HCT116 (cell line): ENCODE measurements at regions not wholly inside any gene's neighbourhood (a gene's known extent, or its start where the extent isn't known, plus 50 kb on each side); places are given as distances from the start of the nearest gene placed in this dataset.

Experiments
- ATAC-seq: fragments of 200-7000 bp; cut with Tn5 transposase; 2 replicates; pipeline ENCODE4 v1.9.1; 2020; ENCODE audit warnings: mild to moderate bottlenecking, moderate library complexity
- BruUV-seq: library from RNA; stranded (reverse); fragments of 400-500 nt; replicated peaks from 2 replicates; lab custom pipeline; 2021; lab: Mats Ljungman, UMichigan
- CTCF ChIA-PET: fragments of 300-600 bp; sonication (Branson Sonifier 250); formaldehyde crosslinking; loops from one replicate; lab custom pipeline; 2021; ENCODE audit warnings: antibody characterized with exemption; lab: Charles Lee
- POLR2A ChIA-PET: fragments of 300-600, 350-600 bp; sonication (Branson Sonifier 250); formaldehyde crosslinking; loops from one replicate; lab custom pipeline; 2021; ENCODE audit warnings: antibody characterized with exemption; lab: Charles Lee
- RAD21 ChIA-PET, 2 experiments: fragments of 300-600 bp; sonication (Branson Sonifier 250); formaldehyde crosslinking; loops; one replicate each; lab custom pipeline; 2023; ENCODE audit warnings: low total read pairs in 2 of 2; ENCODE audit not compliant: uncharacterized antibody in 2 of 2, unreplicated experiment in 2 of 2, low non-redundant PET in 1 of 2; lab: Charles Lee
- DNase-seq: peaks from one replicate; pipeline ENCODE4 v3.0.0-alpha.2; 2010; ENCODE audit warnings: low read depth, low spot score
- H2AFZ ChIP-seq: fragments of 200-600 bp; shearing (Covaris generic), sonication (generic); 2 replicates; pipeline ENCODE4 v1.6.1; 2017; ENCODE audit warnings: low read depth, mixed run types, mixed read lengths, antibody characterized with exemption, low read length; ENCODE audit not compliant: poor library complexity, severe bottlenecking
- H3K27ac ChIP-seq: 2 replicates; pipeline ENCODE4 v1.5.1; 2012; ENCODE audit warnings: low read depth, low read length
- H3K27me3 ChIP-seq: fragments of 200-600 bp; sonication (generic); 2 replicates; pipeline ENCODE4 v1.6.1; 2016; ENCODE audit warnings: mixed run types, low read length, mixed read lengths; ENCODE audit not compliant: insufficient read depth
- H3K36me3 ChIP-seq, 2 experiments: fragments of 200-500 bp in 1 of 2; fragments of 200-600 bp in 1 of 2; sonication (Bioruptor generic) in 1 of 2; sonication (generic) in 1 of 2; 2 replicates each; pipeline versions ENCODE4 v1.5.1 to v1.6.1; 2014 to 2016; ENCODE audit warnings: low read length in 2 of 2, inconsistent platforms in 1 of 2, mixed read lengths in 1 of 2, mixed run types in 1 of 2; ENCODE audit not compliant: insufficient read depth in 2 of 2, control insufficient read depth in 1 of 2
- H3K4me1 ChIP-seq, 2 experiments: fragments of 200-600 bp in 1 of 2; sonication (generic) in 1 of 2; 2 replicates each; pipeline versions ENCODE4 v1.5.1 to v1.6.1; 2012 to 2017; ENCODE audit warnings: low read length in 2 of 2, inconsistent platforms in 1 of 2, mild to moderate bottlenecking in 1 of 2, mixed read lengths in 1 of 2, mixed run types in 1 of 2, moderate library complexity in 1 of 2; ENCODE audit not compliant: insufficient read depth in 2 of 2, control insufficient read depth in 1 of 2
- H3K4me2 ChIP-seq: fragments of 200-600 bp; sonication (generic); 2 replicates; pipeline ENCODE4 v1.6.1; 2017; ENCODE audit warnings: mixed run types, low read length, mixed read lengths
- H3K4me3 ChIP-seq, 2 experiments: fragments of 200-600 bp in 1 of 2; sonication (generic) in 1 of 2; replicated peaks in 1 of 2; 2 replicates each; pipeline ENCODE4 v1.5.1; 2011 to 2016; ENCODE audit warnings: low read length in 2 of 2, control low read depth in 1 of 2, low read depth in 1 of 2, mild to moderate bottlenecking in 1 of 2, mixed read lengths in 1 of 2, mixed run types in 1 of 2
- H3K79me2 ChIP-seq: fragments of 200-600 bp; sonication (generic); 2 replicates; pipeline ENCODE4 v1.6.1; 2017; ENCODE audit warnings: mild to moderate bottlenecking, mixed run types, low read length, moderate library complexity, mixed read lengths; ENCODE audit not compliant: insufficient read depth
- H3K9ac ChIP-seq: fragments of 200-600 bp; sonication (generic); 2 replicates; pipeline ENCODE4 v1.6.1; 2016; ENCODE audit warnings: low read length, mixed read lengths
- H3K9me2 ChIP-seq: fragments of 200-600 bp; sonication (generic), shearing (Covaris generic); 2 replicates; pipeline ENCODE4 v1.6.1; 2017; ENCODE audit warnings: mixed run types, mild to moderate bottlenecking, moderate library complexity; ENCODE audit not compliant: insufficient read depth
- H3K9me3 ChIP-seq, 2 experiments: fragments of 200-500 bp in 1 of 2; fragments of 200-600 bp in 1 of 2; sonication (Bioruptor generic) in 1 of 2; sonication (generic) in 1 of 2; 2 replicates each; pipeline ENCODE4 v1.6.1; 2014 to 2017; ENCODE audit warnings: low read length in 2 of 2, mixed read lengths in 2 of 2, inconsistent platforms in 1 of 2, low read depth in 1 of 2, mild to moderate bottlenecking in 1 of 2, mixed run types in 1 of 2, moderate library complexity in 1 of 2; ENCODE audit not compliant: control insufficient read depth in 1 of 2, insufficient read depth in 1 of 2
- H4K20me1 ChIP-seq: fragments of 200-600 bp; sonication (generic), shearing (Covaris generic); 2 replicates; pipeline ENCODE4 v1.6.1; 2017; ENCODE audit warnings: mixed run types, mild to moderate bottlenecking, moderate library complexity; ENCODE audit not compliant: insufficient read depth
- CEBPB ChIP-seq: IDR thresholded peaks from 2 replicates; pipeline ENCODE4 v1.6.1; 2012; ENCODE audit warnings: low read depth
- FOSL1 ChIP-seq: IDR thresholded peaks from 2 replicates; pipeline ENCODE4 v1.6.1; 2012; ENCODE audit warnings: low read depth
- POLR2AphosphoS5 ChIP-seq: IDR thresholded peaks from 2 replicates; pipeline ENCODE4 v1.6.1; 2011; ENCODE audit warnings: mild to moderate bottlenecking, low read depth, low read length, moderate library complexity
- TCF7L2 ChIP-seq: IDR thresholded peaks from 2 replicates; pipeline ENCODE4 v1.7.0; 2011; ENCODE audit warnings: borderline replicate concordance, inconsistent platforms; ENCODE audit not compliant: insufficient read depth, insufficient read length; ENCODE audit errors: extremely low read depth
- YY1 ChIP-seq: IDR thresholded peaks from 2 replicates; pipeline ENCODE4 v1.6.1; 2011; ENCODE audit warnings: low read length, low read depth, moderate library complexity, mild to moderate bottlenecking; ENCODE audit not compliant: insufficient replicate concordance; ENCODE audit errors: extremely low read depth
- ZFX ChIP-seq: fragments of 450-650 bp; IDR thresholded peaks from 2 replicates; pipeline ENCODE4 v1.6.1; 2017
- ZNF274 ChIP-seq: fragments of 200-500 bp; sonication (Bioruptor generic); IDR thresholded peaks from 2 replicates; pipeline ENCODE4 v1.6.1; 2014; ENCODE audit warnings: mild to moderate bottlenecking, low read depth, low read length, inconsistent platforms
- intact Hi-C: fragments of 100-400 bp; cut with micrococcal nuclease; formaldehyde crosslinking; loops from 2 replicates; pipeline ENCODE4 v1.10.0; 2022
- TF ChIP-seq, protein P1 (sequence below), 3 experiments: fragments of 200-600 bp in 1 of 3; sonication (generic) in 1 of 3; IDR thresholded peaks in 2 of 3; conservative IDR thresholded peaks in 1 of 3; 2 replicates each; pipeline ENCODE4 v1.5.1; 2012 to 2017; ENCODE audit warnings: low read depth in 2 of 3, low read length in 2 of 3, antibody characterized with exemption in 1 of 3, borderline replicate concordance in 1 of 3, control low read depth in 1 of 3, mild to moderate bottlenecking in 1 of 3, mixed read lengths in 1 of 3, mixed run types in 1 of 3, moderate library complexity in 1 of 3; ENCODE audit not compliant: insufficient read depth in 1 of 3

DNA sequence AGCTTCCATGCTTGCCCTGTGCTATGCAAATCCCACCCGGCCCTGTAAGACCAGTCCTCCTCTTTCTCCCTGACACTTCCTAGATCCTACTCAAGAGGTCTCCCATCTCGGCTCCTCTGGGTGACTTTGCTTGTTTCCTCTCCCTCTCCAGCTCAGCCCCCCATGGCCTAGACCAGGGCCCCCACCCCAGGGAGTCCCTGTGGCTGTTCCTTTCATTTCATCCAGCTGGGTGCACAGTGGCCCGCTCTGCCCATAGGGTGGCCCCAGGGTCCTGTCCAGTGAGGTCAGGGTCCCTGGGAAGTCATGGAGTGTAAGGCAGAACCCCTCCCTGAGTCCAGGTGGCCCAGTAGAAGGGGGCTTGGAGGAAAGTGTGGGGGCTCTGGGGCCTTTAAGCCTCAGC, 52.3 kb upstream of the NKX1-1 start:
- H3K4me1 ChIP-seq: no peaks in the 10 kb centered on the region
- no peak overlapping the region for H3K9ac ChIP-seq
- no peaks in the 10 kb centered on the region for H3K36me3 ChIP-seq
- H3K9me3 ChIP-seq: no peaks in the 10 kb centered on the region
- ChIA-PET CTCF (no interaction called here), POLR2A (no interaction called here)
- no peak for ATAC-seq
- BruUV-seq: no TSS peak
- intact Hi-C loops: no loop called here
- DNase-seq: no peak
- peaks cover 32% of the 10 kb centered on the region for H3K27me3 ChIP-seq
- TF ChIP-seq ZFX: no peak
- TF ChIP-seq, protein P1, sequence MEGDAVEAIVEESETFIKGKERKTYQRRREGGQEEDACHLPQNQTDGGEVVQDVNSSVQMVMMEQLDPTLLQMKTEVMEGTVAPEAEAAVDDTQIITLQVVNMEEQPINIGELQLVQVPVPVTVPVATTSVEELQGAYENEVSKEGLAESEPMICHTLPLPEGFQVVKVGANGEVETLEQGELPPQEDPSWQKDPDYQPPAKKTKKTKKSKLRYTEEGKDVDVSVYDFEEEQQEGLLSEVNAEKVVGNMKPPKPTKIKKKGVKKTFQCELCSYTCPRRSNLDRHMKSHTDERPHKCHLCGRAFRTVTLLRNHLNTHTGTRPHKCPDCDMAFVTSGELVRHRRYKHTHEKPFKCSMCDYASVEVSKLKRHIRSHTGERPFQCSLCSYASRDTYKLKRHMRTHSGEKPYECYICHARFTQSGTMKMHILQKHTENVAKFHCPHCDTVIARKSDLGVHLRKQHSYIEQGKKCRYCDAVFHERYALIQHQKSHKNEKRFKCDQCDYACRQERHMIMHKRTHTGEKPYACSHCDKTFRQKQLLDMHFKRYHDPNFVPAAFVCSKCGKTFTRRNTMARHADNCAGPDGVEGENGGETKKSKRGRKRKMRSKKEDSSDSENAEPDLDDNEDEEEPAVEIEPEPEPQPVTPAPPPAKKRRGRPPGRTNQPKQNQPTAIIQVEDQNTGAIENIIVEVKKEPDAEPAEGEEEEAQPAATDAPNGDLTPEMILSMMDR (IDR thresholded peaks at IDR 0.05 in 2 of 3, conservative IDR thresholded peaks at IDR 0.05 in 1 of 3; ENCODE audit: borderline replicate concordance in 1 of 3, insufficient read depth in 1 of 3, low read depth in 2 of 3, low read length in 2 of 3): no peak
- no peak for TF ChIP-seq YY1
- no peak for TF ChIP-seq FOSL1
- TF ChIP-seq ZNF274: no peak
- TF ChIP-seq CEBPB: no peak
- no peak for TF ChIP-seq POLR2AphosphoS5
- TF ChIP-seq TCF7L2: no peak
- TF ChIP-seq, all 23 proteins: peak for 0
- Histone ChIP-seq H4K20me1 (no peaks in the 10 kb centered on the region), H3K4me2 (no peak overlapping the region), H3K79me2 (no peaks in the 10 kb centered on the region), H2AFZ (no peak overlapping the region), H3K27ac (no peak overlapping the region), H3K9me2 (no peaks in the 10 kb centered on the region), H3K4me3 (no peak overlapping the region)
- RAD21 ChIA-PET: no interaction called here
